Heart left ventricle (tissue), 16 donors: ENCODE measurements at regions not wholly inside any gene's neighbourhood (a gene's known extent, or its start where the extent isn't known, plus 50 kb on each side); places are given as distances from the start of the nearest gene placed in this dataset.

ENCODE experiments used
- ATAC-seq, 4 donors: fragments of 200-7000 bp; cut with Tn5 transposase; one replicate each; pipeline ENCODE4 v1.9.1; 2020 to 2022; ENCODE audit warnings: moderate library complexity in 4 of 4, mild to moderate bottlenecking in 3 of 4, moderate number of reproducible peaks in 1 of 4
- DNase-seq, 5 donors: peaks; one replicate each; pipeline ENCODE4 v3.0.0-alpha.2; 2020
- H3K27ac ChIP-seq, 12 donors: fragments of 200-600 bp; sonication (generic) in 4 of 12; one replicate each; pipeline versions ENCODE4 v1.5.0 to v1.8.0; 2016 to 2022; ENCODE audit warnings: mild to moderate bottlenecking in 2 of 12
- H3K27me3 ChIP-seq, 9 donors: fragments of 200-600 bp; sonication (generic) in 2 of 9; one replicate each; pipeline versions ENCODE4 v1.5.1 to v1.8.0; 2016 to 2022; ENCODE audit warnings: mild to moderate bottlenecking in 3 of 9
- H3K36me3 ChIP-seq, 9 donors: fragments of 200-600 bp; sonication (generic) in 2 of 9; one replicate each; pipeline versions ENCODE4 v1.5.0 to v1.8.0; 2018 to 2022; ENCODE audit warnings: mild to moderate bottlenecking in 2 of 9
- H3K4me1 ChIP-seq, 12 donors: fragments of 200-600 bp; sonication (generic) in 4 of 12; one replicate each; pipeline versions ENCODE4 v1.5.0 to v1.8.0; 2016 to 2022; ENCODE audit warnings: mild to moderate bottlenecking in 3 of 12
- H3K4me3 ChIP-seq, 12 donors: fragments of 200-600 bp; sonication (generic) in 4 of 12; one replicate each; pipeline versions ENCODE4 v1.5.0 to v1.8.0; 2017 to 2022; ENCODE audit warnings: mild to moderate bottlenecking in 9 of 12, moderate library complexity in 4 of 12
- H3K9me3 ChIP-seq, 12 donors: fragments of 200-600 bp; sonication (generic) in 4 of 12; one replicate each; pipeline versions ENCODE4 v1.5.0 to v1.8.0; 2016 to 2022; ENCODE audit warnings: mild to moderate bottlenecking in 1 of 12
- CTCF ChIP-seq, 12 donors: fragments of 200-600 bp; sonication (generic) in 4 of 12; IDR thresholded peaks; one replicate each; pipeline versions ENCODE4 v1.5.0 to v1.8.0; 2018 to 2022; ENCODE audit warnings: antibody characterized with exemption in 12 of 12, mild to moderate bottlenecking in 5 of 12
- POLR2A ChIP-seq, 2 donors: fragments of 450-650 bp; IDR thresholded peaks; one replicate each; pipeline ENCODE4 v1.6.1; 2017; ENCODE audit warnings: antibody characterized with exemption in 2 of 2, mild to moderate bottlenecking in 2 of 2, moderate library complexity in 2 of 2
- WGBS, 4 donors: extraction: QIAGEN DNeasy Blood & Tissue Kit in 2 of 4; methylation state at CpG; one replicate each; pipeline versions ENCODE4 v1.1.5 to v1.1.7; 2013 to 2018; 5-methylcytosine and 5-hydroxymethylcytosine counted together
- intact Hi-C, 10 donors: fragments of 100-400 bp; cut with DNase I; formaldehyde crosslinking; loops; one replicate each; pipeline versions ENCODE4 v1.11.1 to v1.14.2; 2022
- donor health status: ischemic (EF 13 %, LVEDD 7.1; RV severe dilation, severe dysfunction).
- donor health status: healthy with polysubstance abuse.
- donor health status: DM: no; HTN: yes; CAD: no.
- donor health status: DM: no; HTN: no; CAD: no.
- donor health status: ischemic (EF 25% LVEDD 6.9; RV normal size, moderate dysfunction).
- donor health status: ischemic (EF 25% LVEDD 5.7; RV mildly dilated, moderate dysfunction).
- donor health status: healthy.
- donor health status: DM: yes; HTN: yes; CAD: no.
- donor health status: ischemic (EF 35%, LVEDD 5.7; RV mildly dilated, moderate dysfunction).
- donor health status: nonischemic (EF 11% LVEDD 7.7; RV severe dilation, severe dysfunction).
- donor health status: DM: yes; HTN: yes; CAD: no.
- donor health status: PGD.
- donor health status: ischemic (EF 29% LVEDD 5.4; RV normal size, mild dysfunction).
- donor health status: nonischemic (EF 23%, LVEDD 6.1; RV moderate dilation, normal function).

GRCh38 chr15:87269566-87269965, 987.0 kb downstream of the NTRK3 start:
- H3K9me3 ChIP-seq, result peaks cover 0 to 24% (median 0%) of the 10 kb centered on the region in 12 donors
- H3K4me1 ChIP-seq, result no peaks in the 10 kb centered on the region
- TF ChIP-seq CTCF (IDR thresholded peaks at IDR 0.05) (no peak), POLR2A (IDR thresholded peaks at IDR 0.05) (no peak)
- no peak overlapping the region for H3K27ac ChIP-seq
- intact Hi-C loops, result no loop called here
- no peaks in the 10 kb centered on the region for H3K27me3 ChIP-seq
- 41 to 49% (median 42%) methylated on average over 1 of the region's 1 CpG for WGBS, 4 donors
- DNase-seq (no peak), ATAC-seq (no peak)
- no peaks in the 10 kb centered on the region for H3K36me3 ChIP-seq
- H3K4me3 ChIP-seq, result no peak overlapping the region

DNA sequence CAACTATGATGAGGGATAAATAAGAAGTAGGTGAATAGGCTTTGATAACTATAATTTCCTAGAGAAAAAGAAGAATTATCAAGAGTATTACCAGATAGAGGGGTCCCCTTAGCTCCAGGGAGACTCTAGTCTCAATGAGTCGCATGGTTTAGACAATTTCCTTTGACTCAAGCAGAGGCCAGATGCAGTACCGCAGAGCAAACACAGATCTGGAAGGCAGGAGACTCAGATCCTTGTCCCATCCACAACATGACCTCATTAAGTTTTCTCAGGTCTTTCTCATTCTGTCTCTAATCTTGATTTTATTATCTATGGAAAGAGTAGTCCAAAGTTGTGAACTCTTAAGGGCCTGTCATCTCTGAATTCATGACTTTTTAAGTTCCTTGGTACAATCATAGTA, 987.9 kb downstream of the NTRK3 start:
- no peak overlapping the region for H3K4me3 ChIP-seq
- no peaks in the 10 kb centered on the region for H3K27me3 ChIP-seq

DNA sequence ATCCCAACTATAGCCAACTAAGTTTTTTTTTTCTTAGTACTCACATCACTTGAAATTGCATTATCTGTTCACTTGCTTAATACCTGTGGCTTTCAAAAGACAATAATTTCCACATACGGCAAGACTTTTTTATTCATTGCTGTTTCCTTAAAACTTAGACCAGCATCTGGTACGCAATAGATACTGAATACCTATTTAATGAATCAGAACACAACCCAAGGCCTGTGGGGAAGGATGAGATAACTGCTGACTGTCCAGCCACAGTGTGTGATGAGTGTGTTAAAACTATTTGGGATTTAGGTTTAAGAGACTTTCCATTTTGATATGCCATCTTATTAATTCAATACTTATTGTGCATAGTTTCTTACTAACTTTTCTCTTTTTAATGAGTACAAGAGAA, 988.7 kb downstream of the NTRK3 start:
- no peaks in the 10 kb centered on the region for H3K36me3 ChIP-seq
- no peak for TF ChIP-seq POLR2A (IDR thresholded peaks at IDR 0.05)
- TF ChIP-seq CTCF (IDR thresholded peaks at IDR 0.05), result no peak
- no peaks in the 10 kb centered on the region for H3K27me3 ChIP-seq
- no peak for ATAC-seq
- intact Hi-C loops, result no loop called here
- peaks cover 0 to 10% (median 0%) of the 10 kb centered on the region in 12 donors for H3K9me3 ChIP-seq
- WGBS, 4 donors, result 58 to 78% (median 72%) methylated on average over 2 of the region's 2 CpGs
- H3K4me1 ChIP-seq, result no peaks in the 10 kb centered on the region
- no peak for DNase-seq
- H3K27ac ChIP-seq, result no peak overlapping the region
- H3K4me3 ChIP-seq, result no peak overlapping the region

More for the DNA sequence above, 987.9 kb downstream of the NTRK3 start:
- Histone ChIP-seq H3K27ac (no peak overlapping the region), H3K4me1 (no peaks in the 10 kb centered on the region), H3K36me3 (no peaks in the 10 kb centered on the region), H3K9me3 (peaks cover 0 to 19% (median 0%) of the 10 kb centered on the region in 12 donors)
- WGBS, 4 donors, result 75 to 85% (median 77%) methylated on average over 2 of the region's 2 CpGs
- TF ChIP-seq CTCF (IDR thresholded peaks at IDR 0.05), result no peak
- no peak for TF ChIP-seq POLR2A (IDR thresholded peaks at IDR 0.05)
- DNase-seq (no peak), ATAC-seq (no peak)
- intact Hi-C loops, result no loop called here

DNA sequence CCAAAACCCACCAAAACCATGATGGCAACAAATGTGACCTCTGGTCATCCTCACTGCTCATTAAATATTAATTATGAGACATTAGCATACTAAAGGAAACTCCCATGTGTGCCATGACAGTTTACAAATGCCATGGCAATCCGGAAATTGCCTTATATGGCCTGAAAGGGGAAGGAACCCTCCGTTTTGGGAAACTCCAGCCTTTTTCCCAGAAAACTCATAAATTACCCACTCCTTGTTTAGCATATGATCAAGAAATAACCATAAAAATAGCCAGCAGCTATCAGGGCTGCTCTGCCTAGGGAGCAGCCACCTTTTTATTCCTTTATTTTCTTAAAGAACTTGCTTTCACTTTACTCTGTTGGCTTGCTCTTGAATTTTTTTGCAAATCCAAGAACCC, 992.7 kb downstream of the NTRK3 start:
- intact Hi-C loops, result no loop called here
- 39 to 48% (median 44%) methylated on average over 2 of the region's 2 CpGs for WGBS, 4 donors
- TF ChIP-seq POLR2A (IDR thresholded peaks at IDR 0.05) (no peak), CTCF (IDR thresholded peaks at IDR 0.05) (no peak)

More for the DNA sequence above, 992.7 kb downstream of the NTRK3 start:
- DNase-seq, result no peak
- Histone ChIP-seq H3K9me3 (peaks cover 0 to 3% (median 0%) of the 10 kb centered on the region in 12 donors), H3K4me3 (no peak overlapping the region), H3K27me3 (no peaks in the 10 kb centered on the region), H3K36me3 (no peaks in the 10 kb centered on the region), H3K4me1 (no peaks in the 10 kb centered on the region), H3K27ac (no peak overlapping the region)
- ATAC-seq, result no peak
